Iris pigment epithelial cell (primary cell): ENCODE measurements at regions not wholly inside any gene's neighbourhood (a gene's known extent, or its start where the extent isn't known, plus 50 kb on each side); places are given as distances from the start of the nearest gene placed in this dataset.

Experiments
- DNase-seq: peaks from one replicate; pipeline ENCODE4 v3.0.0-alpha.2; 2011; ENCODE audit warnings: low read depth

GRCh38 chr2:220168891-220169546 lies 541.6 kb downstream of the SLC4A3 start:
- DNase-seq: no peak

- DNase-seq: no peak
Observed at GRCh38 chr2:220174826-220175225, 547.4 kb downstream of the SLC4A3 start.

GRCh38 chr2:220175967-220176366 lies 548.5 kb downstream of the SLC4A3 start:
- no peak for DNase-seq

GRCh38 chr2:220178991-220179695 lies 551.7 kb downstream of the SLC4A3 start:
- DNase-seq: no peak

- peak; percentile 23 for DNase-seq
Observed at GRCh38 chr2:220181165-220181564, 553.7 kb downstream of the SLC4A3 start.

- DNase-seq: no peak
Observed at GRCh38 chr2:220182790-220183189, 555.4 kb downstream of the SLC4A3 start.

GRCh38 chr2:220185766-220186305 lies 558.4 kb downstream of the SLC4A3 start:
- no peak for DNase-seq

GRCh38 chr2:220188031-220188430 lies 560.6 kb downstream of the SLC4A3 start:
- DNase-seq: peak; percentile 54

- DNase-seq: peak; percentile 31
Observed at GRCh38 chr2:220191031-220191430, 563.6 kb downstream of the SLC4A3 start.

- no peak for DNase-seq
Observed at GRCh38 chr2:220191737-220192136, 564.3 kb downstream of the SLC4A3 start.

- peak; percentile 47 for DNase-seq
Observed at GRCh38 chr2:220192994-220193753, 565.7 kb downstream of the SLC4A3 start.

- DNase-seq: peak; percentile 13
Observed at GRCh38 chr2:220194630-220195584, 567.5 kb downstream of the SLC4A3 start.

- DNase-seq: peak; percentile 93
Observed at GRCh38 chr2:220198896-220199295, 571.5 kb downstream of the SLC4A3 start.

- DNase-seq: no peak
Observed at GRCh38 chr2:220202066-220202465, 574.6 kb downstream of the SLC4A3 start.

- no peak for DNase-seq
Observed at GRCh38 chr2:220209093-220209492, 581.7 kb downstream of the SLC4A3 start.

GRCh38 chr2:220209751-220210150 lies 582.3 kb downstream of the SLC4A3 start:
- no peak for DNase-seq

GRCh38 chr2:220212296-220213080 lies 585.1 kb downstream of the SLC4A3 start:
- no peak for DNase-seq

- no peak for DNase-seq
Observed at GRCh38 chr2:220215785-220216184, 588.4 kb downstream of the SLC4A3 start.

GRCh38 chr2:220219371-220219770 lies 591.9 kb downstream of the SLC4A3 start:
- no peak for DNase-seq

GRCh38 chr2:220220009-220220408 lies 592.6 kb downstream of the SLC4A3 start:
- DNase-seq: no peak

- no peak for DNase-seq
Observed at GRCh38 chr2:220221992-220222391, 594.6 kb downstream of the SLC4A3 start.
